Stimulated activated naive CD4-positive, alpha-beta T cell treated with Interleukin-2 at 50 U/mL for 16 hours (primary cell): ENCODE measurements at regions not wholly inside any gene's neighbourhood (a gene's known extent, or its start where the extent isn't known, plus 50 kb on each side); places are given as distances from the start of the nearest gene placed in this dataset.

Experiments
- DNase-seq: peaks from one replicate; lab custom pipeline; 2025; lab: John Stamatoyannopoulos, UW

GRCh38 chr6:165229216-165229615 is 80.2 kb downstream of the C6orf118 start:
- no peak for DNase-seq

DNA sequence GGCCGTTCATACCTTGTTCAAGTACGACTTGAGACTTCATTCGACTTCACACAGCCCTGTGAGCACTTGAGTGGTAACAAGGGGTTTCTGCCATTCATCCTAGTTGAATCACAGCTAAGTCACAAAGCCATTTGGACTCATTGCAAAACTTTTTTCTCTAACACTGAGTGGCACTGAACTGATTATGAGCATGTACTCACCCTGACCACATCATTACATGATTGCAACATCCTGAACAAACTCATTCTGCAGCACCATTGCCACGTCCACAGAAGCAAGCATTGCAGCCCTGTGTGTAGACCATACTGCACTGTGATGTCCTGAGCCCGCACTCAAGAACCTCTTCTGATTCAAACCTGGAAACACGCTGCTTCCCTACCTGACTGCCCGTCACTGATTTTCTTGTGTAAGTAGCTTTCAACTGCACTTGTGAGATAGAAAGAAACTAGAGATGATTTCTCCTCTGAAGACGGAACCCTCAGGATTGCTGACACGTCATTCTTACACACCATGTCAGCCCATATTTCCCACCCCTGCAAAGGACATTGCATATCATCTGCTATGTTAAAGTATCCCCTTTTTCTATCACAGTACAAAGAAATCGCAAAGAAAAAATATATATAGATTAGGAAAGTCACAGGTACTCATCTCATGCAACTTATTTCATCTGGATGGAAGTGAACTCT is 81.6 kb downstream of the C6orf118 start:
- no peak for DNase-seq

DNA sequence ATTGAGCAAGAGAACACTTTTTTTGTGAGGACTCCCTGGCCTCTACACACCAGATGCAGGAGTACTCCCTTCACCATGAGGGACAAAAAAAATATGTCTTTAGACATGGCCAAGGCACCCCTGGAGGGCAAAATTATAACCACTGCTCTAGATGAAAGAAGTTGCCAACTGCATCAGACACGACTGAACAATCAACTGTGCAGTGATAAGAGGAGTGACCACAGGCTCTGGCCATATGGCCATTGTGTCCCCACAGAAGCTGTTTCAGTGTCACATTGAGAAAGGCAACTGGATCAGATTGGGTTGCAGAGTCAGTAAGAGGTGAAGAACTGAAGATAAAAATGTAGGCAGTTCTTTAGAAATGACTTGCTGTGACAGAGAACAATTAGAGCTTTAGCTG is 85.7 kb downstream of the C6orf118 start:
- no peak for DNase-seq

- DNase-seq: no peak
Measured at GRCh38 chr6:165223101-165223500, 86.3 kb downstream of the C6orf118 start.

DNA sequence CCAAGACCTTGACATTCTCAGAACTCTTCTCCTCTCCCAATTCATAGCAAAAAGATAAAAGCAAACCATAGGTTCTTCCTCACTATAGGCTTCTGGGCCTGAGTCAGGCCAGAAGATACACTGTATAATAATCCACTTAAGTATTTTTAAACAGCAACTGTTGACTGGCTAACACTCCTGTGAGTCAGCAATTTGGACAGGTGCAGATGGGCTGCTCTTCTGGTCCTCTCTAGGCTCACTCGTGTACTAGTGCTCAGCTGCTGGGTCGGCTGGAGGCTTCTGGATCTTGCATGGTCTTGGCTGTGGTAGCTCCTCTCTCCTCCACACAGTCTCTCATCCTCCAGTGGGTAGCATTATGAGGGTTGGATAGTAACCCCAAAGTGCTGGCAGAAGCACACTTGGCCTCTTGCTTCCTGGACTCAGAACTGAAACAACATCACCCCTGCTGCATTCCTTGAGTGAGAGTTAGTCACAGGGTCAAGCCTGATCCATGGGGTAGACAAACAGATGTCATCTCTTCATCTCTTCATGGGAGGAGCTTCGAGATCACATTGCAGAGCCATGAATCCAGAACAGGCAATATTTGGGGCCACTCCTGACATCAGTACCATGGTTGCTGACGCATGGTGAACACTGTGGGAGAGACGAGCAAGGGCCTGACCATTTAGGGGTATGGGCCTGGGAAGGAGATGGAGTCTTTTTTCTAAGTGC is 86.9 kb downstream of the C6orf118 start:
- DNase-seq: no peak

- DNase-seq: no peak
Measured at GRCh38 chr6:165220045-165220444, 89.4 kb downstream of the C6orf118 start.

GRCh38 chr6:165219629-165220028 is 89.8 kb downstream of the C6orf118 start:
- no peak for DNase-seq

- no peak for DNase-seq
Measured at GRCh38 chr6:165218829-165219228, 90.6 kb downstream of the C6orf118 start.

GRCh38 chr6:165206798-165207197 is 102.6 kb downstream of the C6orf118 start:
- DNase-seq: no peak

DNA sequence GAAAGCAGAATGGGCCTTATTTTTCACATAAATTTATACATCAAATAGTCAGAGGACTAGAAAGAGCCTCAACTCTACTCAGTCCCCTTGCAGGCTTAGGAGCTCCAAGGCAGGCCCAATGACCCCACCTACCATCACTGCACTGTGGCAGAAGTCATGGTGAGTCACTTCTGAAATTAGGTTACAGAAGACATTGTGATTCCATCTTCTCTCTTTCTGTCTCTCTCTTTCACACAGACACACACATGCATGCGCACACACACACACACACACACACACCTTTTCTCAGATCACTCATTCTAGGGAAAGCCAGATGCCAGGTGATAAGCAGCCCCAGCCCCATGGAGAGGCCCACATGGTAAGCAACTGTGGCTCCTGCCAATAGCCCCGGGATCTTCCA is 103.8 kb downstream of the C6orf118 start:
- DNase-seq: no peak

- no peak for DNase-seq
Measured at GRCh38 chr6:165204807-165205545, 104.4 kb downstream of the C6orf118 start.

DNA sequence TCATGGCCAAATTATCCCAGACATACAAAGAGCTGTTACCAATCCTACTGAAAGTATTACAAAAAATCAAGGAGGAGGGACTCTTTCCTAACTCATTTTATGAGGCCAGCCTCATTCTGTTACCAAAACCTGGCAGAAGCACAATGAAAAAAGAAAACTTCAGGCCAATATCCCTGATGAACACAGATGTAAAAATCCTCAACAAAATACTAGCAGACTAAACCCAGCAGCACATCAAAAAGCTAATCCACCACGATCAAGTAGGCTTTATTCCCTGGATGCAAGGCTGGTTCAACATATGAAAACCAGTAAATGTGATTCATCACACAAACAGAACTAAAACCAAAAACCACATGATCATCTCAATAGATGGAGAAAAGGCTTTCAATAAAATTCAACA is 109.2 kb downstream of the C6orf118 start:
- DNase-seq: no peak

DNA sequence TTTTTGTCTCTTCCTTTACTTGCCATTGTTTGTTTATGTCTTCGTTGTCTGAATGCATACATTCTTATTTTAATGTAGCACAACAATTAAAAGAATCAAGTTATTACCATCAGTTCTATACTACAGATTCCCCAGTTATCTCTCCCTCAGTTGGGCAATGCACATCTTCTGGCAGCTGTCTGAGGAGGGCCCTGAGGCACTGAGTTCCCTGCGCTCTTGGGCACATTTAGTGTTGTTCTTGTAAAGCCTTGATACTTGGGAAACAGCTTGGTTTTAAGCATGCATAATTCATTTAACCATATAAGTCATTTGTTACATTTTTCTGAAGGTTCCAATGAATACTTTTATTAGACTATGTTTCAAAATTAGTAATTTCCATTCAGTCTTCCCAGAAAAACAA is 117.9 kb downstream of the C6orf118 start:
- DNase-seq: no peak

DNA sequence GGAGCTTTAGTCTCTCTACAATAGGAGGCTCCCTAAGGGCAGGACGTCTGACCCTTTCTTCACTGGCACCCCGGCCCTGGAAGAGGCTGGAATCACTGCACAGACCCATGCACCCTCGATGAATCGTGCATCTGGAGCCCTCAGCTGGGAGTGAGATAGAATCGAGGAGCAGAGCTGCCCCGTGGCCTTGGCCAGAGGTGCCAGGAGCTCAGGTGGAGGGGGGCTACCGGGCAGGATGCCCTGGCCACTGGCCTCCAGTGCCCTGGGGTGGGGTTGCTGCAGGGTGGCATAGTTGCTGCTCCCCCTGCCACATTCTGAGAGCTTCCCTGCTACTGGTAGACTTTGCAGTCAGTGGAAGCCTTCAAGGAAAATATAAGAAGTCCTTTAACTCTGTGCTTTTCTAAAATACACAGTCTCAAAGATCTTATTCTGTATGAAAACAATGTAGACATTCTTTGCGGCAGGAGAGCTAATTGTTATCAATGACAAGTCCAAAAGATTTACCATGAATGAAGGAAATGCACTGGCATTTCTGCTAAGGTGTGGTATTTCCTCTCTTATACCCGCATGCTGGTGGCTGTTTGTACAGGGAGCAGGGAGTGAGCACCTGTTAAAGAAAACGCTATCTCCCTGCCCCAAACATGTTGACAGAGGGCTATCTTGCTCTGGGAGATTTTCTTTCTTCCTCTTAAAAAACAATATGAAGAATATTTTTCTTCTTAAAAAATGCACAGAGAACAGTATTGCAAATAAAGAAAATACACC is 122.8 kb downstream of the C6orf118 start:
- DNase-seq: no peak

DNA sequence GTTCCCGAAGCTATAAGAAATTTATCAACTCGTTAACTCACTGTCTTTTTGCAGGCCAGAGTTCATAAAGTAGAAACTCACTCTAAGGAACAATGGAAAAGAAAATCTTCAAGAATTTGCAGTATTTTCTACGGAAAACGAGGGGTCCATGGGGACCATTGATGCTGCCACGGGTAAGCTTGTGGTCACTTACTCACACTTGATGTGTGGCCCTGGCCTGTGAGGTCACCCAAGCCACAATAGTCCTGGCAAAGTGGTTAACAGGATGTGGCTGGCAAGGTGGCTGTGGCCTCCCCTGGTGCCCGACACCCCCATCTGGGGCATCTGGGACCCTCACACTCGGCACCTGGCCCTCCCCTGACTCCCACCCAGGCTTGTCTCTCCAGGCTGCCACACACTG is 123.4 kb downstream of the C6orf118 start:
- no peak for DNase-seq

DNA sequence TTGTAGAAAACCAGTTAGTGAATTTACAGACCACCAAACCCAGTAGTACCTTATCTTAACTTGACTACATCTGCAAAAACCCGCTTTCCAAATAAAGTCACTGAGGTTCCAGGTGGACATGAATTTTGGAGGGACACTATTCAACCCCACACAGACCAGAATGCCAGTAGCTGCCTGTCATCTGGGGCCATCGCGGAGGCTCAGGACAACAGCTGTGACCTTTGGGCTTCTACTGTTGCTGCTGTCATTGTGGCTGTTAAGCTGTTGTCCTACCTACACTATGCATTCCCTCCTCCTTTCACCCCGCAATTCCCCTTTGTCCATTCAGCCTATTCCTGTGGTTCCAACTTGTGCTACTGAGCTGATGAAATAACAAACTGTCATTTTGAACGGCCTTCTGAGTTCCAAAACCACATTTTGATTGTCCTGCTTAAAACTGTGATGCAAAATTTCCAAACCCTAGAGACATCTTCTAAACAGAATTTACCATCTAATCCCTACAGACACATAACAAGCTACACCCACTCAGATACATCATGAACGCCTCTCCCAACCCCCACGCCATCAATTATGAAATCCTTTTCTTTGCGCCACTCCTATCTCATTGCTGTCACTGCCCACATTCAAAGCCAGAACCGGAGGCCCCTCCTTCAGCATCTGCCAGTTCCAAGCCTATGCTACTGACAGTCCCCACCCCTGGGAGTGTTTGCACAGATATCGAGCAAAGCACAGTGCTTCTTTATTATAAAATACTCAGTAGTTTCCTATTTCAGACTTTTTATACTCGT is 125.0 kb downstream of the C6orf118 start:
- DNase-seq: no peak

GRCh38 chr6:165183496-165184140 is 125.8 kb downstream of the C6orf118 start:
- DNase-seq: no peak

DNA sequence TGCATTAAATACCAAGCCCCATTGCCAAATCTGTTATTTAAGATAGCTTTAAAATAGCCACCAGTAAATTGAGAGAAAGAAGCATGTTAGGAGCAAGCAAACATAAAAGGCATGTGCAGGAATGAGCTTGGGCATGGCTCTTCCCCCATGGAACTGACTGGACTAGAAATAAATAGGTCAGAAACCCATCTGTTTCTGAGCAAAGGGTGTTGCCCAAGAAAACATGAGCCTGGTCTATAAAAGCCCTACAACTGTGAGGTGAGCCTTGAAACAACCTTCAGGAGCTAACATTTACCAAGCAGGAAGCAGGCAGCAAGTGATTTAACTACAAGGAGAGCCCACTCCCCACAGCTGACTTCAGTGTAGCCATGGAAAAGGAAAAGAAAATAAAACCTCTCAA is 126.3 kb downstream of the C6orf118 start:
- no peak for DNase-seq

DNA sequence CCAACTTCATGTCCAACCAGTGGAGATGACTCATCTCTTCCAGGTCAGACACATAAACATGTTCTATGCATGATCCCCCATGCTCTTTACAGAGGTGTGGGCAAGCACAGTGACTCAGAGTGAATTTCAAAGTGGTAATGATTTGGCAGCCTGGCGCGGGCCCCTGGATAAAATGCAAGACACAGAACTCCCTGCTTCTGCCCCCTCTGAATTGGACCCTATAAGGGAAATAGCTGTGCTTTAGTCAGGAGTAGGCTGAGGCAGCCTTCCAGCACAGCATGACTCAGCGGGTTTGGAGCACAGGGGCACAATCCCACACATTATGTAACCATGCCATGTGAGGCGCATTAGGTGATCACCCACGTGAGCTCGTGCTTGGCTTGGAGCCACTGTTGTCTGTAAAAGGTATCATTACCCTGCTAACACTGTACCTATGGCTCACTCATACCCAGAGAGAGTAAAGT is 127.4 kb downstream of the C6orf118 start:
- DNase-seq: no peak

GRCh38 chr6:165178056-165178455 is 131.3 kb downstream of the C6orf118 start:
- DNase-seq: no peak

- DNase-seq: no peak
Measured at GRCh38 chr6:165173484-165173883, 135.9 kb downstream of the C6orf118 start.
